ENCODE measurements at regions not wholly inside any gene's neighbourhood (a gene's known extent, or its start where the extent isn't known, plus 50 kb on each side); places are given as distances from the start of the nearest gene placed in this dataset.

DNA sequence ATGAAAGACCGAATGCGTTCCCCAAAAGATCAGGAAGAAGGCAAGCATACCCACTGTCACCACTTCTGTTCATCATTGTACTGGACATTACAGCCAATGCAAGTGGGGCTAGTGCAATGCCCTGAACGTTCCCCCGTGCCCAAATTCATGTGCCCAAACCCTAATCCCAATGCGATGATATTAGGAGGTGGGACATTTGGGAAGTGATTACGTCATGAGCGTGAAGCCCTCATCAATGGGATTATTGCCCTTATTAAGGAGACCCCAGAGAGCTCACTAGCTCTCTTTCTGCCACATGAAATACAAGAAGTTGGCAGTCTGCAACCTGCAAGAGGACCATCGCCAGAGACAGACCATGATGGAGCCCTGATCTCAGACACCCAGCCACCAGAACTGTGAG lies 511.4 kb upstream of the TPK1 start:
- Mint-ChIP-seq H3K9me3 (peaks cover 3% of the 10 kb centered on the region), H3K4me1 (no peaks in the 10 kb centered on the region), H3K36me3 (ENCODE audit: low read depth) (no peaks in the 10 kb centered on the region), H3K27me3 (ENCODE audit: low read depth, poor library complexity) (no peaks in the 10 kb centered on the region), H3K4me3 (no peak overlapping the region), H3K27ac (no peak overlapping the region)
- TF ChIP-seq, protein P1, sequence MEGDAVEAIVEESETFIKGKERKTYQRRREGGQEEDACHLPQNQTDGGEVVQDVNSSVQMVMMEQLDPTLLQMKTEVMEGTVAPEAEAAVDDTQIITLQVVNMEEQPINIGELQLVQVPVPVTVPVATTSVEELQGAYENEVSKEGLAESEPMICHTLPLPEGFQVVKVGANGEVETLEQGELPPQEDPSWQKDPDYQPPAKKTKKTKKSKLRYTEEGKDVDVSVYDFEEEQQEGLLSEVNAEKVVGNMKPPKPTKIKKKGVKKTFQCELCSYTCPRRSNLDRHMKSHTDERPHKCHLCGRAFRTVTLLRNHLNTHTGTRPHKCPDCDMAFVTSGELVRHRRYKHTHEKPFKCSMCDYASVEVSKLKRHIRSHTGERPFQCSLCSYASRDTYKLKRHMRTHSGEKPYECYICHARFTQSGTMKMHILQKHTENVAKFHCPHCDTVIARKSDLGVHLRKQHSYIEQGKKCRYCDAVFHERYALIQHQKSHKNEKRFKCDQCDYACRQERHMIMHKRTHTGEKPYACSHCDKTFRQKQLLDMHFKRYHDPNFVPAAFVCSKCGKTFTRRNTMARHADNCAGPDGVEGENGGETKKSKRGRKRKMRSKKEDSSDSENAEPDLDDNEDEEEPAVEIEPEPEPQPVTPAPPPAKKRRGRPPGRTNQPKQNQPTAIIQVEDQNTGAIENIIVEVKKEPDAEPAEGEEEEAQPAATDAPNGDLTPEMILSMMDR (IDR thresholded peaks at IDR 0.05): no peak
- DNase-seq: no peak

- Mint-ChIP-seq H3K4me3 (no peak overlapping the region), H3K36me3 (ENCODE audit: low read depth) (no peaks in the 10 kb centered on the region), H3K27ac (no peak overlapping the region), H3K9me3 (peaks cover 13% of the 10 kb centered on the region), H3K27me3 (ENCODE audit: low read depth, poor library complexity) (peaks cover 6% of the 10 kb centered on the region), H3K4me1 (no peaks in the 10 kb centered on the region)
- TF ChIP-seq, protein P1 (IDR thresholded peaks at IDR 0.05): no peak
- DNase-seq: no peak
Measured at GRCh38 chr7:145339319-145339718, 503.5 kb upstream of the TPK1 start.

DNA sequence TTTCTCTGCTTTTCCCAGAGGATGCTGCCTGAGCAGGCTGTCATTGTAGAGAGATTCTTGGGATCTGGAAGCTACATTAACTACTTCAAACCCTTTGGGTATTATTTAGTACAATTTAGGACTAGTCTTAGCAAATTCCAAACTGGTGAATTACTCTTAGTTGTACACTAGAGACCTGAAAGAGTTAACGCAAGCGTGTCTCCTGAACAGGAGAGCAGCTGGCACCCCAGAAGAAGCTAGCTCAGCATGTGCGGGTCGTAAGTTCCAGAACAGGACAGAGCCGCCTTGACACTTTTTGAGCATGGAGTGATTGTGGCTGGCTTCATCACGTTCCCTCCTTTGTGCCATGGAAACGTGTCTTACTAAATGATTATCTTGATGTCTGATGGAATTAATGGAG lies 495.7 kb upstream of the TPK1 start:
- DNase-seq: no peak
- Mint-ChIP-seq H3K9me3 (peaks cover 18% of the 10 kb centered on the region), H3K4me1 (no peaks in the 10 kb centered on the region), H3K4me3 (no peak overlapping the region), H3K36me3 (ENCODE audit: low read depth) (no peaks in the 10 kb centered on the region), H3K27me3 (ENCODE audit: low read depth, poor library complexity) (peaks cover 2% of the 10 kb centered on the region), H3K27ac (no peak overlapping the region)
- TF ChIP-seq, protein P1 (IDR thresholded peaks at IDR 0.05): no peak

DNA sequence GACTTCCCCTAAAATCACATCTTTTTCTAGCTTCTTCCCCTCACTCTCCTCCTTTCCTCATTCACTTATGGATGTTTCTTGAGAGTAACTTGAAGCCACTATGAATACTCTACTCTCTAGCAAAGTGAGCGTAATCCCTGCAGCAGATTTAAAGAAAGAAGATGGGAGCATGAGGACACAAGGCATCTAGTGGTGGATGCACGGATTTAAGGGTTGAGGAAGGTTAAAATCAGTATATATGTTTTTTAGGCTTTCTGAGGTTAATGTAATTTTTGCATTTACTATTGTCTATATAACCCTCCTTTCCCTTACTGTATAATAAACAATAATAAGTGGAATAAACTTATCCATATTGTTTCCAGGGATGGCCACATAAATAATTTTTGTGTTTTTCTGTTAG lies 495.2 kb upstream of the TPK1 start:
- H3K27me3 Mint-ChIP-seq (ENCODE audit: low read depth, poor library complexity): peaks cover 2% of the 10 kb centered on the region
- TF ChIP-seq, protein P1 (IDR thresholded peaks at IDR 0.05): peak; percentile 32
- no peaks in the 10 kb centered on the region for H3K36me3 Mint-ChIP-seq (ENCODE audit: low read depth)
- no peak overlapping the region for H3K27ac Mint-ChIP-seq
- no peaks in the 10 kb centered on the region for H3K4me1 Mint-ChIP-seq
- H3K9me3 Mint-ChIP-seq: peaks cover 15% of the 10 kb centered on the region
- DNase-seq: no peak
- no peak overlapping the region for H3K4me3 Mint-ChIP-seq

- Mint-ChIP-seq H3K4me3 (no peak overlapping the region), H3K9me3 (no peaks in the 10 kb centered on the region), H3K36me3 (ENCODE audit: low read depth) (no peaks in the 10 kb centered on the region), H3K27ac (no peak overlapping the region), H3K27me3 (ENCODE audit: low read depth, poor library complexity) (no peaks in the 10 kb centered on the region), H3K4me1 (no peaks in the 10 kb centered on the region)
- DNase-seq: no peak
- TF ChIP-seq, protein P1 (IDR thresholded peaks at IDR 0.05): no peak
Measured at GRCh38 chr7:145327646-145328045, 491.8 kb upstream of the TPK1 start.

- no peak for DNase-seq
- no peak overlapping the region for H3K4me3 Mint-ChIP-seq
- no peak overlapping the region for H3K27ac Mint-ChIP-seq
- H3K9me3 Mint-ChIP-seq: no peaks in the 10 kb centered on the region
- no peaks in the 10 kb centered on the region for H3K4me1 Mint-ChIP-seq
- H3K27me3 Mint-ChIP-seq (ENCODE audit: low read depth, poor library complexity): no peaks in the 10 kb centered on the region
- TF ChIP-seq, protein P1 (IDR thresholded peaks at IDR 0.05): no peak
- no peaks in the 10 kb centered on the region for H3K36me3 Mint-ChIP-seq (ENCODE audit: low read depth)
Measured at GRCh38 chr7:145324081-145324480, 488.2 kb upstream of the TPK1 start.

Data from nephron progenitor cell (in vitro differentiated cells).